H1 (cell line): ENCODE measurements at regions not wholly inside any gene's neighbourhood (a gene's known extent, or its start where the extent isn't known, plus 50 kb on each side); places are given as distances from the start of the nearest gene placed in this dataset.

Experiments used
- E2F6 ChIP-seq: IDR thresholded peaks from 2 replicates; pipeline ENCODE4 v1.6.1; 2012; ENCODE audit warnings: inconsistent platforms

DNA sequence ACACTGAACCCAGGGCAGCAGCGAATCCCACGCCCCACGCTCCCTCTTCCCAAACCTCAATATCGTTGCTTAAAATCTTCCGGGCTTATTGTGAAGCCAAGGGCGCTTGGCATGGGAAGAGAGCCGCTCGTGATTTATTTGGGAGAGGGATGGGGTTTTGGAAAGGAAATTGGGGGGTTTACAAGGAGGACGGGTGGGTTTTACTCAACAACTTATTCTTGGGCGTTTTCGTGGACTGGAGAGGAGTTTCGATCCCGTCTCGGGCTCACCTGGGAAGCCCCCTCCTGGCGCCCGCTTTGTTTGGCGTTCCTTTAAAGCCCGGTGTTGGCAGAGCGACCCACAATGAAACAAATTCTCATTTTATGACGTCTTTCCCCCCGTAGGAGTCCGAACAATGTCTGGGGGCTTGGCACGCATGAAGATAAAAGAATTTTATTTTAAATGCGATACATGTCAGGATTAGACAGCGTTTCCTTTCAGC lies 135.3 kb downstream of the INSIG2 start (continued):
- no peak for TF ChIP-seq E2F6
